ENCODE measurements at regions not wholly inside any gene's neighbourhood (a gene's known extent, or its start where the extent isn't known, plus 50 kb on each side); places are given as distances from the start of the nearest gene placed in this dataset.

GRCh38 chr14:65794674-65795279 is 382.2 kb downstream of the FUT8 start:
- Histone ChIP-seq H3K9me3 (replicated peaks) (no peaks in the 10 kb centered on the region), H3K4me1 (replicated peaks) (no peaks in the 10 kb centered on the region), H3K27me3 (replicated peaks) (no peaks in the 10 kb centered on the region), H3K27ac (no peak overlapping the region), H3K4me3 (no peak overlapping the region), H3K36me3 (no peaks in the 10 kb centered on the region)
- no peak for DNase-seq (ENCODE audit: low read depth in 1 of 2, low spot score in 2 of 2)

DNA sequence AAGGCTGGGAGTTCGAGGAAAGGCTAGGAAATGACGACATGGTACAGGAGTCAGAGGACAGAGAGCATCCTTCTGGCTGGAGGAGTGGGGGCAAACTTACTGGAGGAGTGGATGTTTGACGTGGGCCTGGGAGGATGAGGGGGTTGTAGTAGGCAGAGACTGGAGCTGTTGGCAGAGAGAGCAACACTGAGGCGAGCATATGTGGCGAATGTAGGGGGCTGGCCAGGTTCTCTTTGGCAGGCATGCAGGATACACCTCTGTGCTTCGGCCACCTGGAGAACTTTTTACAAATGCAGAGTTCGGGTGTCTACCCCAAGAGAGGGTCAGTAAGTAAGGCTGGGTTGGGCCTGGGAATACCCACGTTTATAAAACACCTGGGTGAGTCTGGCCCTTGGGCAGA is 385.7 kb downstream of the FUT8 start:
- Histone ChIP-seq H3K9me3 (replicated peaks) (no peaks in the 10 kb centered on the region), H3K4me3 (no peak overlapping the region), H3K27ac (no peak overlapping the region), H3K27me3 (replicated peaks) (no peaks in the 10 kb centered on the region), H3K36me3 (no peaks in the 10 kb centered on the region), H3K4me1 (replicated peaks) (no peaks in the 10 kb centered on the region)
- DNase-seq (ENCODE audit: low read depth in 1 of 2, low spot score in 2 of 2), result no peak

DNA sequence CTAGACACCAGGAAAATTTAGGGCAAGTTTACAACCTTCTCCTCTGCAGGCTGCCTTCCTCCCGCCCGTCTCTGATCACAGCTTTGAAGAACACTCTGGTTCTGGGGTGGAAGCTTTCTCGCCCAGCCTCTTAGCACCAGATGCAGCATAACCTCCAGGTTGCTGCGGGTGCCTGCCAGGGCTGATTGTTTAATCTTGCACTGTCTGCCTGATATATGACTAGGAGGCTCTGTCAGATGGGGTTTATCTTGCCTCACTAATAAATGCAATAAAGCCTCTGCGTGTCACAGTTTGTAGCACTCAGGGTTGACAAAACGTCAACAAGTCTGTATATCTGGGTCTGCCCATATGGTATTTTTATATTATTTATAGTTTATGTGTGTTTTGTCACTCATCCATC is 388.2 kb downstream of the FUT8 start:
- no peak overlapping the region for H3K4me3 ChIP-seq
- H3K9me3 ChIP-seq (replicated peaks), result no peaks in the 10 kb centered on the region
- H3K27me3 ChIP-seq (replicated peaks), result no peaks in the 10 kb centered on the region
- no peak for DNase-seq (ENCODE audit: low read depth in 1 of 2, low spot score in 2 of 2)
- no peaks in the 10 kb centered on the region for H3K4me1 ChIP-seq (replicated peaks)
- H3K27ac ChIP-seq, result no peak overlapping the region
- no peaks in the 10 kb centered on the region for H3K36me3 ChIP-seq

DNA sequence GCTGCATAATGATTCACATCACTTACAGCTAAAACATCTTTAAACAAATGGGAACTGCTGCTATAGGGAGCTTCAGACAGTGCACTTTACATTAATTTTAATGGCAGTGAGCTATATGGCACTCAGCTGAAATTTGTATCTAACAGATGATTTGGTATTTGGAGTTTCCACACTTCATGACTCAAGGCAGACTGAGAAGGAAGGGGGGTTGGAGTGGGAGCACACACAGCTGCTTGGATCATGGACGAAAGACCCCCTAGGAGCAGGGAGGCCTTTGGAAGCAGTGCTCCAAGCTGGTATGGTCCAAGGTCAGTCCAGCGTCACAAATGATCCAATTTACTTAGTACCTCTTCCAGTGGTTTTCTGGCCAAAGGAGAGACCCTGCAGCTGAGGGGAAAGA is 389.7 kb downstream of the FUT8 start:
- DNase-seq (ENCODE audit: low read depth in 1 of 2, low spot score in 2 of 2), result no peak
- Histone ChIP-seq H3K4me1 (replicated peaks) (no peaks in the 10 kb centered on the region), H3K4me3 (no peak overlapping the region), H3K27me3 (replicated peaks) (no peaks in the 10 kb centered on the region), H3K27ac (no peak overlapping the region), H3K36me3 (no peaks in the 10 kb centered on the region), H3K9me3 (replicated peaks) (no peaks in the 10 kb centered on the region)

DNA sequence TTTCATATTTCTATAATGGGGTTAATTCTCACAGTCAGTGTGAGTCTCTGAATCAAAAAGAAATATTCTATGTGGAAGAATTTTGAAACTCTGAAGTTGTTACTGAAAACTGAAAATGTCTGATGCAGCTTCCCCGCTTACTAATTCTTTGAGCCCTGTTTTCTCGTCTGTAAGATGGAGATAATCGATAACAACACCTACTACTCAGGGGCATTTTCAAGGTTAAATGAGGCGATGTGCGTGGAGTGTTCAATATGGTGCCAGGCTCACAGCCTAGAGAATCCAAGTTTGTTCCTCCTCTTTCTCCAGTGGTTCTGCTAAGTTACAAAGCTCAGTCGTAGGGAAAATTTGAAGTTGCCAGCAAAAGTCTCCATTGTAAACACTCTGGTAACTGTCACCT is 391.4 kb downstream of the FUT8 start:
- DNase-seq (ENCODE audit: low read depth in 1 of 2, low spot score in 2 of 2), result no peak
- Histone ChIP-seq H3K4me1 (replicated peaks) (no peaks in the 10 kb centered on the region), H3K36me3 (no peaks in the 10 kb centered on the region), H3K4me3 (no peak overlapping the region), H3K27ac (no peak overlapping the region), H3K27me3 (replicated peaks) (no peaks in the 10 kb centered on the region), H3K9me3 (replicated peaks) (no peaks in the 10 kb centered on the region)

DNA sequence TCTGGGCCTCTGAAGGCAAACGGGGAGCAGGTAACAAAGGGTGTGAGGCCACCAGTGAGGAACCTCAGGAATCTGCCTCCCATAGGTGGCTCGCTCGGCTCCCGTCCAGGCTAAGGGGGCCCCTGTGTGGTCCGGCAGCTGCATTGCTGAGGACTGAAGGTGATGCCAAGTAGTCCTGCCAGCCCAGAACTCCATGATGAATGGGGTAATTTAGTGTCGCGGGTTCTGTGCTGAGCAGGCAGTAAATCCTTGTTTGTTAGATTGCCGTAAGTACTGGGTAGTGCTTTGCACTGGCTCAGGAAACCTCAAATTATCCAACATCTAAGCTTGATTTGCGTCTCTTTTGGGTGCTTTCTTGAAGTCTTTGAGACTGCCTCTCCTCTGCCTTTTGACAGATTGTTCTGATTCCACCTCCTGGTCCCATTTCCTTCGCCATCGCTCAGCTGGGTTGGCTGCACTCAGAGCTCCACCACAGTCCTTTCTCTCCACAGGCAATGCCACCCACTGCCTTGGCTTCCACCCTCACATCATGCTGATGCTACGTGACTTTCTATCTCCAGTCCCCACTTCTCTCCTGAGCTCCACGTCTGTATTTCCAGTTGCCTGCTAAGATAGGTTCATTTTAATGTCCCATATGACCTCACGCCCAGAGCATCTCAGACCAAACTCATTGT is 392.0 kb downstream of the FUT8 start:
- Histone ChIP-seq H3K9me3 (replicated peaks) (no peaks in the 10 kb centered on the region), H3K4me1 (replicated peaks) (no peaks in the 10 kb centered on the region), H3K4me3 (no peak overlapping the region), H3K27ac (no peak overlapping the region), H3K27me3 (replicated peaks) (no peaks in the 10 kb centered on the region), H3K36me3 (no peaks in the 10 kb centered on the region)
- DNase-seq (ENCODE audit: low read depth in 1 of 2, low spot score in 2 of 2), result no peak

GRCh38 chr14:65805113-65805473 is 392.6 kb downstream of the FUT8 start:
- no peaks in the 10 kb centered on the region for H3K9me3 ChIP-seq (replicated peaks)
- H3K27me3 ChIP-seq (replicated peaks), result no peaks in the 10 kb centered on the region
- no peaks in the 10 kb centered on the region for H3K4me1 ChIP-seq (replicated peaks)
- no peaks in the 10 kb centered on the region for H3K36me3 ChIP-seq
- no peak overlapping the region for H3K4me3 ChIP-seq
- no peak for DNase-seq (ENCODE audit: low read depth in 1 of 2, low spot score in 2 of 2)
- no peak overlapping the region for H3K27ac ChIP-seq

GRCh38 chr14:65808390-65808789 is 395.9 kb downstream of the FUT8 start:
- Histone ChIP-seq H3K27me3 (replicated peaks) (no peaks in the 10 kb centered on the region), H3K4me1 (replicated peaks) (no peaks in the 10 kb centered on the region), H3K36me3 (no peaks in the 10 kb centered on the region), H3K27ac (no peak overlapping the region), H3K9me3 (replicated peaks) (no peaks in the 10 kb centered on the region), H3K4me3 (no peak overlapping the region)
- no peak for DNase-seq (ENCODE audit: low read depth in 1 of 2, low spot score in 2 of 2)

GRCh38 chr14:65810322-65810721 is 397.8 kb downstream of the FUT8 start:
- Histone ChIP-seq H3K4me3 (no peak overlapping the region), H3K27me3 (replicated peaks) (no peaks in the 10 kb centered on the region), H3K9me3 (replicated peaks) (no peaks in the 10 kb centered on the region), H3K4me1 (replicated peaks) (no peaks in the 10 kb centered on the region), H3K27ac (no peak overlapping the region), H3K36me3 (no peaks in the 10 kb centered on the region)
- no peak for DNase-seq (ENCODE audit: low read depth in 1 of 2, low spot score in 2 of 2)

GRCh38 chr14:65813760-65814384 is 401.3 kb downstream of the FUT8 start:
- DNase-seq (ENCODE audit: low read depth in 1 of 2, low spot score in 2 of 2), result no peak
- Histone ChIP-seq H3K4me3 (no peak overlapping the region), H3K9me3 (replicated peaks) (no peaks in the 10 kb centered on the region), H3K36me3 (no peaks in the 10 kb centered on the region), H3K4me1 (replicated peaks) (no peaks in the 10 kb centered on the region), H3K27me3 (replicated peaks) (no peaks in the 10 kb centered on the region), H3K27ac (no peak overlapping the region)

DNA sequence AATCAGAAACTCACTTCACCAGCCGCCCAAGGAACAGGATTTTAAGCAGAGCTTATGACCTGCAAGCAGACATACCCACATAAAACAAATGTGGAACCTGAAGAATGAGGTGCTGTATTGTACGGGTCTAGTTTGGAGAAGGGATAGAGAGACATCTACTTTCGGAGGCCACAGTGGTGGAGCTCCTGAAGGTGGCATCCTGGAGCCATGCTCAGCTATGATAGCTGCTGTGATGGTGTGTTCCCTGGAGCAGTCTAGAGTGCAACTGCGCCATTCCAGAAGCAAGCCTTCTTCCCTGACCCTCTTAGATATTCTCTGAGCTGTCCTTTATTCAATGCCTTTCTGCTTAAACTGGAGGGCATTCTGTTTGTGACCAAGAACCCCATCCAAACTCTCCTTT is 402.6 kb downstream of the FUT8 start:
- no peaks in the 10 kb centered on the region for H3K9me3 ChIP-seq (replicated peaks)
- H3K27me3 ChIP-seq (replicated peaks), result no peaks in the 10 kb centered on the region
- H3K4me1 ChIP-seq (replicated peaks), result no peaks in the 10 kb centered on the region
- no peak overlapping the region for H3K27ac ChIP-seq
- H3K36me3 ChIP-seq, result no peaks in the 10 kb centered on the region
- H3K4me3 ChIP-seq, result no peak overlapping the region
- no peak for DNase-seq (ENCODE audit: low read depth in 1 of 2, low spot score in 2 of 2)

DNA sequence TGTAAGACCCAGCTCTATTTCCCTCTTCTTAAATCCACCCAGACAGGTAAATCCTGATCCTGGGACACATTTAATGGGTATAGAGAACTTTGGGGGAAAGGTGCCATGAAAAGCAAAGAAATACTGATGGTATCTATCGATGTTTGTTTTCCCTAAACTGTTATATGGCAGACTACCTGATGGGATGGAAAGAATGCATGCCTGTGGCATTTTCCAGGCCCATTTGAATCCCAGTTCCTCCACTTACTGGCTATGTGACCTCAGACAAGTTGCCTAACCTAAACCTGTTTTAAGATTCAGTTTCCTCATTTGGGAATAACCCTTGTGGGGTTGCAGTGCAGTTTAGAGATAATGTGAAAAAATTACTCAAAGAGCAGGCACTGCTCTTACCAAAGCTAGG is 404.5 kb downstream of the FUT8 start:
- H3K9me3 ChIP-seq (replicated peaks), result no peaks in the 10 kb centered on the region
- H3K4me1 ChIP-seq (replicated peaks), result no peaks in the 10 kb centered on the region
- DNase-seq (ENCODE audit: low read depth in 1 of 2, low spot score in 2 of 2), result no peak
- H3K27me3 ChIP-seq (replicated peaks), result no peaks in the 10 kb centered on the region
- H3K4me3 ChIP-seq, result no peak overlapping the region
- H3K36me3 ChIP-seq, result no peaks in the 10 kb centered on the region
- H3K27ac ChIP-seq, result no peak overlapping the region

DNA sequence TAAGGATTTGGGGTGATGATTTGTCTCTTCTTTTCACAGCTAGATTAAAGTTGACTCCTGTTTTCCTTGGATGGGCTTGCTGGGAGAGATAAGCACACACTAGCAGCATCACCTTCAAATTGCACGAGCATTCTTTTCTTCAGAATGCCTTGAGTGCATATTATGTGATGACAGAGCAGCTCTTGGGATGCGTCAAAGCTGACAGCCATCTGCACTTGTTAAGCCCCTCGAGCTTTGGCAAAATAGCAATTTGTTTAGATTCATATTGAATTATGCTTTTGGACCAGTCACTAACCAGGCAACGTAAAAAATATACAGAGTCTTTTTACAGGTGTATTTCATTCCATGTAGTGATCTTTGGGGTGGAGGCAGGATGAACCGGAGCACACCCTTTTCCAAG is 407.0 kb downstream of the FUT8 start:
- Histone ChIP-seq H3K4me1 (replicated peaks) (no peaks in the 10 kb centered on the region), H3K27ac (no peak overlapping the region), H3K4me3 (no peak overlapping the region), H3K36me3 (no peaks in the 10 kb centered on the region), H3K9me3 (replicated peaks) (no peaks in the 10 kb centered on the region), H3K27me3 (replicated peaks) (no peaks in the 10 kb centered on the region; the same call in 1 of the 2 replicates)
- DNase-seq (ENCODE audit: low read depth in 1 of 2, low spot score in 2 of 2), result no peak

GRCh38 chr14:65821224-65821753 is 408.8 kb downstream of the FUT8 start:
- DNase-seq (ENCODE audit: low read depth in 1 of 2, low spot score in 2 of 2), result no peak
- Histone ChIP-seq H3K9me3 (replicated peaks) (no peaks in the 10 kb centered on the region), H3K4me3 (no peak overlapping the region), H3K36me3 (no peaks in the 10 kb centered on the region), H3K4me1 (replicated peaks) (no peaks in the 10 kb centered on the region), H3K27ac (no peak overlapping the region), H3K27me3 (replicated peaks) (no peaks in the 10 kb centered on the region; the same call in 1 of the 2 replicates)

All from SJSA1 (cell line).